DOHH2 (cell line): ENCODE measurements at regions not wholly inside any gene's neighbourhood (a gene's known extent, or its start where the extent isn't known, plus 50 kb on each side); places are given as distances from the start of the nearest gene placed in this dataset.

Source experiments
- EZH2phosphoT487 ChIP-seq: fragments of 200-600 bp; sonication (generic); IDR thresholded peaks from 2 replicates; pipeline ENCODE4 v1.6.1; 2017; ENCODE audit warnings: borderline replicate concordance, mild to moderate bottlenecking, antibody characterized with exemption, low read length, moderate library complexity, mixed read lengths
- TF ChIP-seq, protein P1 (sequence below): fragments of 200-600 bp; sonication (generic); IDR thresholded peaks from one replicate; pipeline ENCODE4 v1.5.1; 2014; ENCODE audit warnings: antibody characterized with exemption, mild to moderate bottlenecking, low read depth, low read length; ENCODE audit not compliant: poor library complexity, severe bottlenecking

DNA sequence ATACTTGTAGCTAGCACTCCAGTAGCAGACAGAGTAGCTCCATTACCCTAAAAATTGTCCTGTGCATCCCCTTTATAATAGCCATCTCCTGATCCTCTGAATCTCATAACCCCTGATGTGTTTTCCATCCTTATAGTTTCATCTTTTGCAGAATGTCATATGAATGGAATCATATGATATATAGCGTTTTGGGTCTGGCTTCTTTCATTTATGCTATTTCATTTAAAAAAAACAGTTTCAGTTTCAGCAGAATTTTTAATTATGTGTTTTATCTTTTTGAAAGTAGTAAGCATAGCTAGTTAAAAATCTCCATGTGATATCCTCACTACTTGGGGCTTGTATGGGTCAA is 132.7 kb downstream of the KLF13 start:
- TF ChIP-seq, protein P1, sequence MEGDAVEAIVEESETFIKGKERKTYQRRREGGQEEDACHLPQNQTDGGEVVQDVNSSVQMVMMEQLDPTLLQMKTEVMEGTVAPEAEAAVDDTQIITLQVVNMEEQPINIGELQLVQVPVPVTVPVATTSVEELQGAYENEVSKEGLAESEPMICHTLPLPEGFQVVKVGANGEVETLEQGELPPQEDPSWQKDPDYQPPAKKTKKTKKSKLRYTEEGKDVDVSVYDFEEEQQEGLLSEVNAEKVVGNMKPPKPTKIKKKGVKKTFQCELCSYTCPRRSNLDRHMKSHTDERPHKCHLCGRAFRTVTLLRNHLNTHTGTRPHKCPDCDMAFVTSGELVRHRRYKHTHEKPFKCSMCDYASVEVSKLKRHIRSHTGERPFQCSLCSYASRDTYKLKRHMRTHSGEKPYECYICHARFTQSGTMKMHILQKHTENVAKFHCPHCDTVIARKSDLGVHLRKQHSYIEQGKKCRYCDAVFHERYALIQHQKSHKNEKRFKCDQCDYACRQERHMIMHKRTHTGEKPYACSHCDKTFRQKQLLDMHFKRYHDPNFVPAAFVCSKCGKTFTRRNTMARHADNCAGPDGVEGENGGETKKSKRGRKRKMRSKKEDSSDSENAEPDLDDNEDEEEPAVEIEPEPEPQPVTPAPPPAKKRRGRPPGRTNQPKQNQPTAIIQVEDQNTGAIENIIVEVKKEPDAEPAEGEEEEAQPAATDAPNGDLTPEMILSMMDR, result no peak
- no peak for TF ChIP-seq EZH2phosphoT487
